ENCODE measurements at regions not wholly inside any gene's neighbourhood (a gene's known extent, or its start where the extent isn't known, plus 50 kb on each side); places are given as distances from the start of the nearest gene placed in this dataset.

DNA sequence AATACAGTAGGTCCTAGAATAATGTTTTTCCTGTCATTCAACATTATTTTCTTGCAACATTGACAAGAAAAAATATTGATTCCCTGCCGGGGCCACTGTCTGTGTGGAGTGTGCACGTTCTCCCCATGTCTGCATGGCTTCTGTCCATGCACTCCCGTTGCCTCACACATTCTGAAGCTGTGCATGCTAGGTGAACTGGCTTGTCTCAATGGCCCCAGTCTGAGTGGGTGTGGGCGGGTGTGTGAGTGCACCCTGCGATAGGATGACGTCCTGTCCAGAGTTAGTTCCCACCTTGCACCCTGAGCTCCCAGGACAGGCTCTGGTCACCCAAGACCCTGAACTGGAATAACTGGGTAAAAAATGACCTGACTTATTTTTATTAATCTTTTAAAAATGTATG, 186.1 kb downstream of the CAND1 start:
- H3K9me3 ChIP-seq (ENCODE audit: insufficient read depth, low read length), result no peaks in the 10 kb centered on the region
- no peak for DNase-seq (ENCODE audit: low read depth, low spot score)
- no peaks in the 10 kb centered on the region for H3K4me1 ChIP-seq (ENCODE audit: insufficient read depth, insufficient read length)
- TF ChIP-seq ZNF274 (IDR thresholded peaks at IDR 0.05; ENCODE audit: low read depth, low read length), result no peak
- TF ChIP-seq SUZ12 (IDR thresholded peaks at IDR 0.05; ENCODE audit: extremely low read depth, insufficient read depth, insufficient read length), result no peak
- no peak for TF ChIP-seq YY1 (IDR thresholded peaks at IDR 0.05; ENCODE audit: insufficient read depth, insufficient read length)
- H3K27me3 ChIP-seq (ENCODE audit: insufficient read depth, insufficient read length), result no peaks in the 10 kb centered on the region
- H3K36me3 ChIP-seq (ENCODE audit: insufficient read depth, insufficient read length, low read length), result no peaks in the 10 kb centered on the region
- H3K9ac ChIP-seq (ENCODE audit: insufficient read length, low read depth), result no peak overlapping the region
- H3K4me3 ChIP-seq (ENCODE audit: insufficient read length, low read depth), result no peak overlapping the region

DNA sequence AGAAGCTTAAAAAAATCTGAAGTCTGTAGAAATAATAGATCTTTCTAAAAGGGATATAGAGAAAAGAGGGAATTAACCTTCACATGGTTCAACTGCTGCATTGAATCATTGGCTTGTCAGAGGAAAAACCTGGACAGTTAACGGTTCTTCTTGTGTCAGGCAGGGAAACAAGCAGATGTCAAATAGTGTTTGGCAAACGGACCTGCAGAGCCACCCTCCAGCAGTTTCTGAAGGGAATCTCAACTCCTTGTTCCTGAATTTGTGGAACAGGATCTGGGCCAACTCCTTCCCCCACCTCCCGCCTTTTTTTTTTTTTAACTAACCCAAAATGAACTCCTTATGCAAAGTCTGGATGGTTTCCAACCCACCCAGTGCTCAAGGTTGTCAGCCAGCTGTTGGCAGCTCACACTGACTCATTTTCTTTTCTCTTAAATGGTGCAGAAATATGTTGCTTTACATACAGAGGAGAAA, 187.3 kb downstream of the CAND1 start:
- Histone ChIP-seq H3K9ac (ENCODE audit: insufficient read length, low read depth) (no peak overlapping the region), H3K9me3 (ENCODE audit: insufficient read depth, low read length) (no peaks in the 10 kb centered on the region), H3K36me3 (ENCODE audit: insufficient read depth, insufficient read length, low read length) (no peaks in the 10 kb centered on the region), H3K4me3 (ENCODE audit: insufficient read length, low read depth) (no peak overlapping the region), H3K4me1 (ENCODE audit: insufficient read depth, insufficient read length) (no peaks in the 10 kb centered on the region), H3K27me3 (ENCODE audit: insufficient read depth, insufficient read length) (no peaks in the 10 kb centered on the region)
- no peak for TF ChIP-seq ZNF274 (IDR thresholded peaks at IDR 0.05; ENCODE audit: low read depth, low read length)
- no peak for TF ChIP-seq SUZ12 (IDR thresholded peaks at IDR 0.05; ENCODE audit: extremely low read depth, insufficient read depth, insufficient read length)
- no peak for TF ChIP-seq YY1 (IDR thresholded peaks at IDR 0.05; ENCODE audit: insufficient read depth, insufficient read length)
- DNase-seq (ENCODE audit: low read depth, low spot score), result no peak

DNA sequence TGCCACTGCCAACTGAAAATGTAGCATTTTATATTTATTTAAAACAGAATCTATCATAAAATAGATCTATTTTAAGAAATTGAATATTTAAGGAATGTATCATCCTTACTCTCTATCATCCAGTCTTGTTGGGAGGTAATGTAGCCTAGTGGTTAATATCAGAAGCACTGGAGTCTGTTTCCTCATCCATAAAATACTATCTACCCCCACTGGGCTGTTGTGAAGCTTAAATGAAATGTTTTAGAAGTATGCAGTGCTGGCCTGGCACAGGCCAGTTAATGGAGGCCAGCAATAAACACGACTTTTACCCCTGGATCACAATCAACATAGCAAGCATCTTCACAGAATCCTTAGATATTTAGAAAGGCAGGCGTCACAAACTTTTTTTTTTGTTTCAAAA, 188.0 kb downstream of the CAND1 start:
- TF ChIP-seq YY1 (IDR thresholded peaks at IDR 0.05; ENCODE audit: insufficient read depth, insufficient read length) (no peak), ZNF274 (IDR thresholded peaks at IDR 0.05; ENCODE audit: low read depth, low read length) (no peak), SUZ12 (IDR thresholded peaks at IDR 0.05; ENCODE audit: extremely low read depth, insufficient read depth, insufficient read length) (no peak)
- Histone ChIP-seq H3K36me3 (ENCODE audit: insufficient read depth, insufficient read length, low read length) (no peaks in the 10 kb centered on the region), H3K9me3 (ENCODE audit: insufficient read depth, low read length) (no peaks in the 10 kb centered on the region), H3K4me3 (ENCODE audit: insufficient read length, low read depth) (no peak overlapping the region), H3K9ac (ENCODE audit: insufficient read length, low read depth) (no peak overlapping the region), H3K27me3 (ENCODE audit: insufficient read depth, insufficient read length) (no peaks in the 10 kb centered on the region), H3K4me1 (ENCODE audit: insufficient read depth, insufficient read length) (no peaks in the 10 kb centered on the region)
- DNase-seq (ENCODE audit: low read depth, low spot score), result no peak

DNA sequence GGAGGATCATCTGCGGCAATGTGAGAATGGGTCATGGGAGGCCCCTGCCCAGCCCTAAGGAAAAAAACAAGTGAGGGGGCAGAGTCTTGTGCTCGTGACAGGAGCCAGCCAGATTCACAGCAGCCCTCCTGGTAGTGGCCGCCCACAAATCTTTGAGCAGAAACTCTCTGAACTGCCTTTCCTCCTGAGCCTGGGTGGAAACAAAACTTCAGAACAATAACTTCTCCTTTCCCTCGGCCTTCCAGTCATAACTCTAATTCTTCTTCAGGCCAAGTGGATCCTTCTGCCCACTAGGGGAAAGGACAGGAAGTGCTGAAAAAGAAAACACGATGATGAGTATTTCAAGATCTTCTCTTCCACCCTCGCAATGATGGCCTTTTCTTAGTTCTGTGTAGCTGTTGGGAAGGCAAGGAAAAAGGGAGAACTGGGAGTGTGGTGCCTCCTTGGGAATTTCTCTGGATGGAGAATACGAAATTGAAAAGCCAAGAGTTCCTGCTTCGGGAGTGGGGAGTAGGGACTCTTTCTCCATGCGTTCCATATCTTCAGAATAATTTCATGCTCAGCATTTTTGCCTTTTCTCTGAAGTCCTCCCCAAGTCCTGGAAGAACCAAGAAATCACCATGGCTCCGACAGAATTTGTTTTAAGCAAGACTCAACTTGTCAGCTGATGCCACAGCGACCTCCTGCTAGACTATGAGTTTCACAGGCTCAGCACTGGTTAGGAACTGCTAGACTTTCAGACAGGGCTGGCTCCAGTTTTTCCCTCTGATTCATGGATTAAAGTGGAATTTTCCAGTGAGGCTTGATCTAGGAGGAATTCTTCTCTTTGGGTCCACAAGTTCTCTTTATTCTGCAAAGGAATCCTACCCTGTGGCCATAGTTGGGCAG, 188.9 kb downstream of the CAND1 start:
- Histone ChIP-seq H3K9me3 (ENCODE audit: insufficient read depth, low read length) (no peaks in the 10 kb centered on the region), H3K27me3 (ENCODE audit: insufficient read depth, insufficient read length) (no peaks in the 10 kb centered on the region), H3K4me3 (ENCODE audit: insufficient read length, low read depth) (no peak overlapping the region), H3K9ac (ENCODE audit: insufficient read length, low read depth) (no peak overlapping the region), H3K4me1 (ENCODE audit: insufficient read depth, insufficient read length) (no peaks in the 10 kb centered on the region), H3K36me3 (ENCODE audit: insufficient read depth, insufficient read length, low read length) (no peaks in the 10 kb centered on the region)
- no peak for DNase-seq (ENCODE audit: low read depth, low spot score)
- no peak for TF ChIP-seq ZNF274 (IDR thresholded peaks at IDR 0.05; ENCODE audit: low read depth, low read length)
- TF ChIP-seq SUZ12 (IDR thresholded peaks at IDR 0.05; ENCODE audit: extremely low read depth, insufficient read depth, insufficient read length), result no peak
- no peak for TF ChIP-seq YY1 (IDR thresholded peaks at IDR 0.05; ENCODE audit: insufficient read depth, insufficient read length)

DNA sequence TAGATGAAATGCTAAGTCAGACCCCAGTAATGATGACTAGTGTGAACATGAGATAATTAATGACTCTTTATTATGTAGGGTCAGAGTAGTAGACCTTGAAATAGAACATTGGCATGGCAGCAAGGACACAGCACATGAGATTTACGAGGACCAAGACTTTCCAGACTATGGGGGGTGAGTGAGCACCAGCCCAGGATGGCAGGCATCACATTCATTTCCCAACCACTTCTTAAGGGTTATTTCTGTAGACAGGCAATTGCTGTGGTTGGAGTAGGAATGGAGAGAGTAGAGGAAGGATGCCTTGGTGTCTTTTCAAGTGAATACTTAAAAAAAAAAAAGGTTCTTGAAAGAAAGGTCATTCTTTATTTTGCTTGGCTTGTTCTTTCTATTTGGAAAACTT, 189.4 kb upstream of the DYRK2 start:
- no peaks in the 10 kb centered on the region for H3K27me3 ChIP-seq (ENCODE audit: insufficient read depth, insufficient read length)
- H3K9ac ChIP-seq (ENCODE audit: insufficient read length, low read depth), result no peak overlapping the region
- H3K9me3 ChIP-seq (ENCODE audit: insufficient read depth, low read length), result no peaks in the 10 kb centered on the region
- H3K36me3 ChIP-seq (ENCODE audit: insufficient read depth, insufficient read length, low read length), result no peaks in the 10 kb centered on the region
- no peak overlapping the region for H3K4me3 ChIP-seq (ENCODE audit: insufficient read length, low read depth)
- TF ChIP-seq YY1 (IDR thresholded peaks at IDR 0.05; ENCODE audit: insufficient read depth, insufficient read length), result no peak
- TF ChIP-seq ZNF274 (IDR thresholded peaks at IDR 0.05; ENCODE audit: low read depth, low read length), result no peak
- no peak for TF ChIP-seq SUZ12 (IDR thresholded peaks at IDR 0.05; ENCODE audit: extremely low read depth, insufficient read depth, insufficient read length)
- H3K4me1 ChIP-seq (ENCODE audit: insufficient read depth, insufficient read length), result no peaks in the 10 kb centered on the region
- DNase-seq (ENCODE audit: low read depth, low spot score), result no peak

DNA sequence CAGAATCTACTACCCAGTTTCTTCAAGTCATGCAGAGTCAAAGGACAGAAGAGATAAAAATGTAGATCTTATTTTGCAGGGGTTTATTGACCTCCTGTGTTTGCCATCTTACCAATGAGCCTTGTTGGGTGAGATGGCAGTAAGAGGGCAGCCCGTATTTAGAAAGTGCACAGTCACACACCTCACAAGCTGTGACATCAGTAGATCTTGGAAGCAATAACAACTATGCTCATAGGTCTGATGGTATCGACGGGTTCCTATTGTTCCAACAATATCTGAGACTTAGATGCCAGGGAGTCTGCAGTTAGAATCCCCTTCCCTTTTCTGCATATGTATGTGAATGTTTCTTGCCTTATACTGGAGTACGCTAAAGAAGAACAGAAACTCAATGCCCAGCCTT, 189.0 kb upstream of the DYRK2 start:
- no peak for DNase-seq (ENCODE audit: low read depth, low spot score)
- no peak overlapping the region for H3K9ac ChIP-seq (ENCODE audit: insufficient read length, low read depth)
- H3K4me3 ChIP-seq (ENCODE audit: insufficient read length, low read depth), result no peak overlapping the region
- H3K36me3 ChIP-seq (ENCODE audit: insufficient read depth, insufficient read length, low read length), result no peaks in the 10 kb centered on the region
- TF ChIP-seq YY1 (IDR thresholded peaks at IDR 0.05; ENCODE audit: insufficient read depth, insufficient read length), result no peak
- no peak for TF ChIP-seq ZNF274 (IDR thresholded peaks at IDR 0.05; ENCODE audit: low read depth, low read length)
- TF ChIP-seq SUZ12 (IDR thresholded peaks at IDR 0.05; ENCODE audit: extremely low read depth, insufficient read depth, insufficient read length), result no peak
- H3K27me3 ChIP-seq (ENCODE audit: insufficient read depth, insufficient read length), result no peaks in the 10 kb centered on the region
- H3K4me1 ChIP-seq (ENCODE audit: insufficient read depth, insufficient read length), result no peaks in the 10 kb centered on the region
- no peaks in the 10 kb centered on the region for H3K9me3 ChIP-seq (ENCODE audit: insufficient read depth, low read length)

DNA sequence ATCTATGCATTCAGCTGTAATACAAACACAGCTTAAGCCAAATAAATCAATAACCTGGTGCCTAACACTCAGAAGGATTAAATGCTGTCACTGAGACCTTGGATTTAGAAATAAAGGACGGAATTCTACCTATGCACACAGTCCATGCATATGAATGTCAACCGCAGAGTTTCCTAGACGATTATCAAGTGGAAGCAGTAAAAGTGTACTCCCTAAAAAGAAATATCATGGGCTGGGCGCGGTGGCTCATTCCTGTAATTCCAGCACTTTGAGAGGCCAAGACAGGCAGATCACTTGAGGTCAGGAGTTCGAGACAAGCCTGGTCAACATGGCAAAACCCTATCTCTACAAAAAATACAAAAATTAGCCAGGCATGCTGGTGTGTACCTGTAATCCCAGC, 188.2 kb upstream of the DYRK2 start:
- Histone ChIP-seq H3K27me3 (ENCODE audit: insufficient read depth, insufficient read length) (no peaks in the 10 kb centered on the region), H3K9ac (ENCODE audit: insufficient read length, low read depth) (no peak overlapping the region), H3K4me1 (ENCODE audit: insufficient read depth, insufficient read length) (no peaks in the 10 kb centered on the region), H3K4me3 (ENCODE audit: insufficient read length, low read depth) (no peak overlapping the region), H3K36me3 (ENCODE audit: insufficient read depth, insufficient read length, low read length) (no peaks in the 10 kb centered on the region), H3K9me3 (ENCODE audit: insufficient read depth, low read length) (no peaks in the 10 kb centered on the region)
- TF ChIP-seq YY1 (IDR thresholded peaks at IDR 0.05; ENCODE audit: insufficient read depth, insufficient read length) (no peak), ZNF274 (IDR thresholded peaks at IDR 0.05; ENCODE audit: low read depth, low read length) (no peak), SUZ12 (IDR thresholded peaks at IDR 0.05; ENCODE audit: extremely low read depth, insufficient read depth, insufficient read length) (no peak)
- no peak for DNase-seq (ENCODE audit: low read depth, low spot score)
